ENCODE measurements at regions not wholly inside any gene's neighbourhood (a gene's known extent, or its start where the extent isn't known, plus 50 kb on each side); places are given as distances from the start of the nearest gene placed in this dataset.

- no peak for TF ChIP-seq CTCF (IDR thresholded peaks at IDR 0.05 in 2 of 3, conservative IDR thresholded peaks at IDR 0.05 in 1 of 3; ENCODE audit: borderline replicate concordance in 1 of 3, insufficient read depth in 1 of 3, low read depth in 2 of 3, low read length in 2 of 3)
- no peak for TF ChIP-seq YY1 (IDR thresholded peaks at IDR 0.05; ENCODE audit: extremely low read depth, insufficient replicate concordance, low read depth, low read length)
- no peak for TF ChIP-seq POLR2A (IDR thresholded peaks at IDR 0.05; ENCODE audit: borderline replicate concordance, extremely low read depth, insufficient read depth, insufficient read length)
- TF ChIP-seq EZH2phosphoT487 (IDR thresholded peaks at IDR 0.05; ENCODE audit: borderline replicate concordance), result no peak
- TF ChIP-seq MAX (IDR thresholded peaks at IDR 0.05), result no peak
- no peak for TF ChIP-seq SP1 (IDR thresholded peaks at IDR 0.05; ENCODE audit: low read depth)
- no peak for TF ChIP-seq ELF1 (IDR thresholded peaks at IDR 0.05; ENCODE audit: borderline replicate concordance, low read depth)
- no peak for TF ChIP-seq RAD21 (IDR thresholded peaks at IDR 0.05; ENCODE audit: low read depth)
- no peak for TF ChIP-seq ZFX (IDR thresholded peaks at IDR 0.05)
Observed at GRCh38 chr15:70422342-70422741, 324.6 kb upstream of the TLE3 start.
